ENCODE measurements at regions not wholly inside any gene's neighbourhood (a gene's known extent, or its start where the extent isn't known, plus 50 kb on each side); places are given as distances from the start of the nearest gene placed in this dataset.

- Histone ChIP-seq H3K4me2 (ENCODE audit: low read length, poor library complexity, severe bottlenecking) (no peak overlapping the region), H3K9ac (ENCODE audit: low read length) (no peak overlapping the region), H4K8ac (ENCODE audit: low read length) (no peak overlapping the region), H3K4ac (ENCODE audit: low read depth in 1 of 2, low read length in 2 of 2) (no peak overlapping the region), H3K4me3 (ENCODE audit: insufficient read depth in 1 of 2, low read depth in 1 of 2, low read length in 2 of 2) (no peak overlapping the region), H2BK120ac (ENCODE audit: low read depth, low read length) (no peak overlapping the region), H3K36me3 (ENCODE audit: control insufficient read depth in 1 of 2, insufficient read depth in 2 of 2, low read depth in 1 of 2, low read length in 2 of 2) (no peaks in the 10 kb centered on the region), H3K18ac (ENCODE audit: low read depth in 1 of 2, low read length in 2 of 2) (no peak overlapping the region), H3K9me3 (ENCODE audit: control insufficient read depth, low read length) (no peaks in the 10 kb centered on the region), H3K79me1 (replicated peaks; ENCODE audit: low read length, poor library complexity, severe bottlenecking) (no peaks in the 10 kb centered on the region), H2BK12ac (ENCODE audit: low read length in 2 of 2) (no peak overlapping the region), H2AFZ (ENCODE audit: low read depth, low read length) (no peak overlapping the region), H3K27me3 (ENCODE audit: control insufficient read depth in 1 of 2, insufficient read depth in 1 of 2, low read length in 2 of 2) (no peaks in the 10 kb centered on the region), H3K14ac (ENCODE audit: low read length in 2 of 2) (no peak overlapping the region), H2BK5ac (ENCODE audit: low read depth, low read length, poor library complexity, severe bottlenecking) (no peak overlapping the region), H3K27ac (ENCODE audit: low read length, poor library complexity, severe bottlenecking) (no peak overlapping the region), H4K91ac (ENCODE audit: low read length) (no peak overlapping the region), H3K4me1 (ENCODE audit: control insufficient read depth, insufficient read depth, low read depth, low read length) (no peaks in the 10 kb centered on the region), H3K23ac (ENCODE audit: low read length in 2 of 2) (no peak overlapping the region), H2AK5ac (ENCODE audit: low read length, severe bottlenecking) (no peak overlapping the region), H2BK15ac (ENCODE audit: low read depth, poor library complexity, severe bottlenecking) (no peak overlapping the region)
- 88% methylated on average over 3 of the region's 3 CpGs for WGBS
- no peak for DNase-seq
Measured at GRCh38 chr10:52979295-52979990, 206.9 kb upstream of the MBL2 start.

GRCh38 chr10:52977581-52977980, 205.0 kb upstream of the MBL2 start:
- no peak overlapping the region for H3K23ac ChIP-seq (ENCODE audit: low read length in 2 of 2)
- no peak overlapping the region for H2BK15ac ChIP-seq (ENCODE audit: low read depth, poor library complexity, severe bottlenecking)
- H2BK12ac ChIP-seq (ENCODE audit: low read length in 2 of 2): no peak overlapping the region
- no peak overlapping the region for H2AK5ac ChIP-seq (ENCODE audit: low read length, severe bottlenecking)
- no peaks in the 10 kb centered on the region for H3K36me3 ChIP-seq (ENCODE audit: control insufficient read depth in 1 of 2, insufficient read depth in 2 of 2, low read depth in 1 of 2, low read length in 2 of 2)
- H4K8ac ChIP-seq (ENCODE audit: low read length): no peak overlapping the region
- H3K4me1 ChIP-seq (ENCODE audit: control insufficient read depth, insufficient read depth, low read depth, low read length): no peaks in the 10 kb centered on the region
- 100% methylated on average over 1 of the region's 2 CpGs for WGBS
- H4K91ac ChIP-seq (ENCODE audit: low read length): no peak overlapping the region
- no peak overlapping the region for H3K27ac ChIP-seq (ENCODE audit: low read length, poor library complexity, severe bottlenecking)
- no peak overlapping the region for H3K18ac ChIP-seq (ENCODE audit: low read depth in 1 of 2, low read length in 2 of 2)
- no peaks in the 10 kb centered on the region for H3K27me3 ChIP-seq (ENCODE audit: control insufficient read depth in 1 of 2, insufficient read depth in 1 of 2, low read length in 2 of 2)
- H3K9ac ChIP-seq (ENCODE audit: low read length): no peak overlapping the region
- H3K14ac ChIP-seq (ENCODE audit: low read length in 2 of 2): no peak overlapping the region
- H2AFZ ChIP-seq (ENCODE audit: low read depth, low read length): no peak overlapping the region
- no peak for DNase-seq
- no peak overlapping the region for H3K4me3 ChIP-seq (ENCODE audit: insufficient read depth in 1 of 2, low read depth in 1 of 2, low read length in 2 of 2)
- no peaks in the 10 kb centered on the region for H3K79me1 ChIP-seq (replicated peaks; ENCODE audit: low read length, poor library complexity, severe bottlenecking)
- H3K9me3 ChIP-seq (ENCODE audit: control insufficient read depth, low read length): peaks cover 6% of the 10 kb centered on the region
- H3K4ac ChIP-seq (ENCODE audit: low read depth in 1 of 2, low read length in 2 of 2): no peak overlapping the region
- H2BK120ac ChIP-seq (ENCODE audit: low read depth, low read length): no peak overlapping the region
- no peak overlapping the region for H3K4me2 ChIP-seq (ENCODE audit: low read length, poor library complexity, severe bottlenecking)
- H2BK5ac ChIP-seq (ENCODE audit: low read depth, low read length, poor library complexity, severe bottlenecking): no peak overlapping the region

- H3K18ac ChIP-seq (ENCODE audit: low read depth in 1 of 2, low read length in 2 of 2): no peak overlapping the region
- H2AK5ac ChIP-seq (ENCODE audit: low read length, severe bottlenecking): no peak overlapping the region
- peaks cover 2% of the 10 kb centered on the region for H3K4me1 ChIP-seq (ENCODE audit: control insufficient read depth, insufficient read depth, low read depth, low read length)
- no peak overlapping the region for H3K14ac ChIP-seq (ENCODE audit: low read length in 2 of 2)
- no peak for DNase-seq
- no peak overlapping the region for H4K8ac ChIP-seq (ENCODE audit: low read length)
- no peak overlapping the region for H2BK5ac ChIP-seq (ENCODE audit: low read depth, low read length, poor library complexity, severe bottlenecking)
- no peaks in the 10 kb centered on the region for H3K79me1 ChIP-seq (replicated peaks; ENCODE audit: low read length, poor library complexity, severe bottlenecking)
- no peaks in the 10 kb centered on the region for H3K9me3 ChIP-seq (ENCODE audit: control insufficient read depth, low read length)
- H2BK120ac ChIP-seq (ENCODE audit: low read depth, low read length): no peak overlapping the region
- no peak overlapping the region for H4K91ac ChIP-seq (ENCODE audit: low read length)
- 92% methylated on average over 4 of the region's 4 CpGs for WGBS
- H2AFZ ChIP-seq (ENCODE audit: low read depth, low read length): no peak overlapping the region
- H3K23ac ChIP-seq (ENCODE audit: low read length in 2 of 2): no peak overlapping the region
- H2BK15ac ChIP-seq (ENCODE audit: low read depth, poor library complexity, severe bottlenecking): no peak overlapping the region
- H3K36me3 ChIP-seq (ENCODE audit: control insufficient read depth in 1 of 2, insufficient read depth in 2 of 2, low read depth in 1 of 2, low read length in 2 of 2): peaks cover 0 to 2% of the 10 kb centered on the region in 2 experiments
- H3K4me2 ChIP-seq (ENCODE audit: low read length, poor library complexity, severe bottlenecking): no peak overlapping the region
- no peak overlapping the region for H3K27ac ChIP-seq (ENCODE audit: low read length, poor library complexity, severe bottlenecking)
- no peak overlapping the region for H2BK12ac ChIP-seq (ENCODE audit: low read length in 2 of 2)
- H3K9ac ChIP-seq (ENCODE audit: low read length): no peak overlapping the region
- H3K27me3 ChIP-seq (ENCODE audit: control insufficient read depth in 1 of 2, insufficient read depth in 1 of 2, low read length in 2 of 2): no peaks in the 10 kb centered on the region
- H3K4me3 ChIP-seq (ENCODE audit: insufficient read depth in 1 of 2, low read depth in 1 of 2, low read length in 2 of 2): no peak overlapping the region
- H3K4ac ChIP-seq (ENCODE audit: low read depth in 1 of 2, low read length in 2 of 2): no peak overlapping the region
Measured at GRCh38 chr10:52967806-52968795, 195.5 kb upstream of the MBL2 start.

GRCh38 chr10:52966904-52967303, 194.3 kb upstream of the MBL2 start:
- H3K9ac ChIP-seq (ENCODE audit: low read length): no peak overlapping the region
- H3K27ac ChIP-seq (ENCODE audit: low read length, poor library complexity, severe bottlenecking): no peak overlapping the region
- H3K36me3 ChIP-seq (ENCODE audit: control insufficient read depth in 1 of 2, insufficient read depth in 2 of 2, low read depth in 1 of 2, low read length in 2 of 2): peaks cover 0 to 2% of the 10 kb centered on the region in 2 experiments
- H4K91ac ChIP-seq (ENCODE audit: low read length): no peak overlapping the region
- H3K18ac ChIP-seq (ENCODE audit: low read depth in 1 of 2, low read length in 2 of 2): no peak overlapping the region
- no peak overlapping the region for H4K8ac ChIP-seq (ENCODE audit: low read length)
- no peak overlapping the region for H2BK15ac ChIP-seq (ENCODE audit: low read depth, poor library complexity, severe bottlenecking)
- H2AFZ ChIP-seq (ENCODE audit: low read depth, low read length): no peak overlapping the region
- H3K4me1 ChIP-seq (ENCODE audit: control insufficient read depth, insufficient read depth, low read depth, low read length): peaks cover 2% of the 10 kb centered on the region
- WGBS: 86% methylated on average over 1 of the region's 1 CpG
- no peaks in the 10 kb centered on the region for H3K27me3 ChIP-seq (ENCODE audit: control insufficient read depth in 1 of 2, insufficient read depth in 1 of 2, low read length in 2 of 2)
- no peaks in the 10 kb centered on the region for H3K9me3 ChIP-seq (ENCODE audit: control insufficient read depth, low read length)
- H3K4me2 ChIP-seq (ENCODE audit: low read length, poor library complexity, severe bottlenecking): no peak overlapping the region
- no peak overlapping the region for H3K4me3 ChIP-seq (ENCODE audit: insufficient read depth in 1 of 2, low read depth in 1 of 2, low read length in 2 of 2)
- no peak overlapping the region for H3K14ac ChIP-seq (ENCODE audit: low read length in 2 of 2)
- no peak overlapping the region for H2BK12ac ChIP-seq (ENCODE audit: low read length in 2 of 2)
- no peak overlapping the region for H3K23ac ChIP-seq (ENCODE audit: low read length in 2 of 2)
- no peak overlapping the region for H3K4ac ChIP-seq (ENCODE audit: low read depth in 1 of 2, low read length in 2 of 2)
- no peak for DNase-seq
- no peak overlapping the region for H2BK5ac ChIP-seq (ENCODE audit: low read depth, low read length, poor library complexity, severe bottlenecking)
- no peak overlapping the region for H2BK120ac ChIP-seq (ENCODE audit: low read depth, low read length)
- H3K79me1 ChIP-seq (replicated peaks; ENCODE audit: low read length, poor library complexity, severe bottlenecking): no peaks in the 10 kb centered on the region
- H2AK5ac ChIP-seq (ENCODE audit: low read length, severe bottlenecking): no peak overlapping the region

Measured in mesenchymal stem cell (in vitro differentiated cells and primary cell).